Panc1 (cell line): ENCODE measurements at regions not wholly inside any gene's neighbourhood (a gene's known extent, or its start where the extent isn't known, plus 50 kb on each side); places are given as distances from the start of the nearest gene placed in this dataset.

Experiments used
- ATAC-seq: fragments of 200-7000 bp; cut with Tn5 transposase; 2 replicates; pipeline ENCODE4 v1.9.1; 2020; ENCODE audit warnings: mild to moderate bottlenecking, moderate library complexity
- BruUV-seq: library from RNA; stranded (reverse); fragments of 400-500 nt; replicated peaks from 2 replicates; lab custom pipeline; 2021; lab: Mats Ljungman, UMichigan
- CTCF ChIA-PET: fragments of 300-600 bp; sonication (Branson Sonifier 250); formaldehyde crosslinking; loops from one replicate; lab custom pipeline; 2022; ENCODE audit warnings: antibody characterized with exemption; lab: Charles Lee
- POLR2A ChIA-PET: fragments of 300-600 bp; sonication (Branson Sonifier 250); formaldehyde crosslinking; loops from one replicate; lab custom pipeline; 2022; ENCODE audit warnings: antibody characterized with exemption; lab: Charles Lee
- DNase-seq: peaks from one replicate; pipeline ENCODE4 v3.0.0-alpha.2; 2010; ENCODE audit warnings: low read depth, low spot score
- H3K27ac ChIP-seq: 2 replicates; pipeline ENCODE4 v1.5.1; 2011; ENCODE audit warnings: mild to moderate bottlenecking, low read length, inconsistent platforms
- H3K27me3 ChIP-seq: fragments of 200-500 bp; sonication (Bioruptor generic); 2 replicates; pipeline ENCODE4 v1.6.0; 2014; ENCODE audit warnings: low read length, inconsistent platforms; ENCODE audit not compliant: control insufficient read depth, insufficient read depth
- H3K36me3 ChIP-seq: fragments of 200-500 bp; sonication (Bioruptor generic); 2 replicates; pipeline ENCODE4 v1.5.1; 2014; ENCODE audit warnings: inconsistent platforms, mild to moderate bottlenecking, low read length, moderate library complexity; ENCODE audit not compliant: control insufficient read depth, insufficient read depth
- H3K4me1 ChIP-seq: 2 replicates; pipeline ENCODE4 v1.5.1; 2011; ENCODE audit warnings: inconsistent platforms, mild to moderate bottlenecking, low read length, moderate library complexity; ENCODE audit not compliant: control insufficient read depth, insufficient read depth
- H3K4me3 ChIP-seq, 2 experiments: 2 replicates each; pipeline ENCODE4 v1.5.1; 2011 to 2012; ENCODE audit warnings: low read depth in 2 of 2, low read length in 2 of 2, mild to moderate bottlenecking in 2 of 2, inconsistent platforms in 1 of 2, moderate library complexity in 1 of 2
- H3K9me3 ChIP-seq: fragments of 200-500 bp; sonication (Bioruptor generic); 2 replicates; pipeline ENCODE4 v1.5.1; 2014; ENCODE audit warnings: low read depth, mild to moderate bottlenecking, inconsistent platforms, low read length, moderate library complexity; ENCODE audit not compliant: control insufficient read depth, insufficient read depth
- POLR2AphosphoS5 ChIP-seq: IDR thresholded peaks from 2 replicates; pipeline ENCODE4 v1.6.1; 2012; ENCODE audit warnings: mild to moderate bottlenecking, low read depth, low read length, moderate library complexity
- REST ChIP-seq, 2 experiments: IDR thresholded peaks; 2 replicates each; pipeline ENCODE4 v1.6.1; 2011 to 2012; ENCODE audit warnings: low read depth in 2 of 2, control low read depth in 1 of 2, low read length in 1 of 2, mild to moderate bottlenecking in 1 of 2, moderate library complexity in 1 of 2; ENCODE audit not compliant: insufficient read depth in 1 of 2
- SIN3A ChIP-seq: IDR thresholded peaks from 2 replicates; pipeline ENCODE4 v1.6.1; 2012; ENCODE audit warnings: low read depth, mild to moderate bottlenecking, low read length, moderate library complexity, borderline replicate concordance; ENCODE audit not compliant: insufficient read depth
- TCF7L2 ChIP-seq: IDR thresholded peaks from 2 replicates; pipeline ENCODE4 v1.6.1; 2011; ENCODE audit warnings: mild to moderate bottlenecking, low read depth, low read length, inconsistent platforms
- in situ Hi-C: cut with HindIII; loops from 2 replicates; pipeline ENCODE4 v1.10.0; 2016; ENCODE audit warnings: low sequenced_read_pairs, low pct_unique_long_range_greater_than_20kb
- intact Hi-C: fragments of 100-400 bp; cut with micrococcal nuclease; formaldehyde crosslinking; loops from one replicate; pipeline ENCODE4 v1.10.0; 2022; ENCODE audit not compliant: unreplicated experiment
- TF ChIP-seq, protein P1 (sequence below): fragments of 450-650 bp; IDR thresholded peaks from 2 replicates; pipeline ENCODE4 v1.5.1; 2017; ENCODE audit warnings: mild to moderate bottlenecking

DNA sequence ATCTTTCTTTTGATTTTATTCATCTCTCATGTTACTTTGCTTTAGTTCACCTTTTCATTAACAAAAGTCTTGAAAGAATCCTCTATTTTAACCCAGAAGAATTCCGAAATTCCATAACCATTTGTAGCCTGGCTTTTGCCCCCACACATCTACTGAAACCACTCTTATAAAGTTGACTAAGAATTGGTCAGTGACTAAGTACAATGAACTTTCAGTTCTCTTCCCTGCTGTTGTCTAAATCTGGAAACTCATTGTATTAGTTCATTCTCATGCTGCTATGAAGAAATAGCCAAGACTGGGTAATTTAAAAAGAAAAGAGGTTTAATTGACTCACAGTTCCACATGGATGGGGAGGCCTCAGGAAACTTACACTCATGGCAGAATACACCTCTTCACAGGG, 49.9 kb upstream of the PNPT1 start:
- ATAC-seq (no peak), DNase-seq (no peak)
- Histone ChIP-seq H3K27me3 (no peaks in the 10 kb centered on the region; the same call in 1 of the 2 replicates), H3K9me3 (no peaks in the 10 kb centered on the region), H3K27ac (no peak overlapping the region), H3K4me1 (no peaks in the 10 kb centered on the region), H3K36me3 (no peaks in the 10 kb centered on the region), H3K4me3 (no peak overlapping the region)
- no TSS peak for BruUV-seq
- intact Hi-C loops (no loop called here), in situ Hi-C loops (no loop called here)
- CTCF ChIA-PET = no interaction called here
- POLR2A ChIA-PET = no interaction called here
- TF ChIP-seq SIN3A (no peak), REST (IDR thresholded peaks at IDR 0.05; ENCODE audit: insufficient read depth in 1 of 2, low read depth in 2 of 2, low read length in 1 of 2) (no peak), POLR2AphosphoS5 (no peak), TCF7L2 (no peak)
- TF ChIP-seq, protein P1, sequence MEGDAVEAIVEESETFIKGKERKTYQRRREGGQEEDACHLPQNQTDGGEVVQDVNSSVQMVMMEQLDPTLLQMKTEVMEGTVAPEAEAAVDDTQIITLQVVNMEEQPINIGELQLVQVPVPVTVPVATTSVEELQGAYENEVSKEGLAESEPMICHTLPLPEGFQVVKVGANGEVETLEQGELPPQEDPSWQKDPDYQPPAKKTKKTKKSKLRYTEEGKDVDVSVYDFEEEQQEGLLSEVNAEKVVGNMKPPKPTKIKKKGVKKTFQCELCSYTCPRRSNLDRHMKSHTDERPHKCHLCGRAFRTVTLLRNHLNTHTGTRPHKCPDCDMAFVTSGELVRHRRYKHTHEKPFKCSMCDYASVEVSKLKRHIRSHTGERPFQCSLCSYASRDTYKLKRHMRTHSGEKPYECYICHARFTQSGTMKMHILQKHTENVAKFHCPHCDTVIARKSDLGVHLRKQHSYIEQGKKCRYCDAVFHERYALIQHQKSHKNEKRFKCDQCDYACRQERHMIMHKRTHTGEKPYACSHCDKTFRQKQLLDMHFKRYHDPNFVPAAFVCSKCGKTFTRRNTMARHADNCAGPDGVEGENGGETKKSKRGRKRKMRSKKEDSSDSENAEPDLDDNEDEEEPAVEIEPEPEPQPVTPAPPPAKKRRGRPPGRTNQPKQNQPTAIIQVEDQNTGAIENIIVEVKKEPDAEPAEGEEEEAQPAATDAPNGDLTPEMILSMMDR = no peak
